Stimulated activated CD8-positive, alpha-beta memory T cell treated with anti-CD3 and anti-CD28 coated beads, Interleukin-7, amount 100 ng/mL, for 48 hours (primary cell): ENCODE measurements at regions not wholly inside any gene's neighbourhood (a gene's known extent, or its start where the extent isn't known, plus 50 kb on each side); places are given as distances from the start of the nearest gene placed in this dataset.
"Not testable (repeated sequence)": the region's sequence is repeated elsewhere in the genome, so short reads cannot be mapped to it uniquely, and the experiment has no call there.

ENCODE experiments used
- DNase-seq, 2 donors: peaks; one replicate each; pipeline ENCODE4 v3.0.0-alpha.2; 2020; ENCODE audit warnings: low read depth in 1 of 2; ENCODE audit errors: extremely low read depth in 1 of 2

- DNase-seq: no peak
These were observed 401.5 kb downstream of the RPS6KC1 start for GRCh38 chr1:213452501-213452900.

GRCh38 chr1:213457186-213457585 is 406.1 kb downstream of the RPS6KC1 start:
- DNase-seq: no peak

DNA sequence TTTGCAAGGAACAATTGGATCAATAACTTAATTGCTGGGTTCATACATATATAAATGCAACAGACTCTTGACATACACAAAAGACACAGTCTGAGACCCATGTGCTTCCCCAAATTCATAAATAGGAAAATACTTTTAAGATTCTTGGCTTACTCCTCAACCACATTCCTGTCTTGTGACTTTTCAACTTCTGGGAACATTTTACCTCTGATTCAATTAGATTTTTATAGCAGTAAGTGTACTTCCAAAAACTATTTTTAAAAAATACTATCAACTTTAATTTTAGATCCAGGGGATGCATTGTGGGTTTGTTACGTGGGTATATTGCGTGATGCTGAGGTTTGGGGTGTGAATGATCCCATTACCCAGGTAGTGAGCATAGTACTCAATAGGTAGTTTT is 406.7 kb downstream of the RPS6KC1 start:
- no peak for DNase-seq

- DNase-seq: not testable (repeated sequence)
These were observed 411.3 kb downstream of the RPS6KC1 start for GRCh38 chr1:213462374-213462773.

DNA sequence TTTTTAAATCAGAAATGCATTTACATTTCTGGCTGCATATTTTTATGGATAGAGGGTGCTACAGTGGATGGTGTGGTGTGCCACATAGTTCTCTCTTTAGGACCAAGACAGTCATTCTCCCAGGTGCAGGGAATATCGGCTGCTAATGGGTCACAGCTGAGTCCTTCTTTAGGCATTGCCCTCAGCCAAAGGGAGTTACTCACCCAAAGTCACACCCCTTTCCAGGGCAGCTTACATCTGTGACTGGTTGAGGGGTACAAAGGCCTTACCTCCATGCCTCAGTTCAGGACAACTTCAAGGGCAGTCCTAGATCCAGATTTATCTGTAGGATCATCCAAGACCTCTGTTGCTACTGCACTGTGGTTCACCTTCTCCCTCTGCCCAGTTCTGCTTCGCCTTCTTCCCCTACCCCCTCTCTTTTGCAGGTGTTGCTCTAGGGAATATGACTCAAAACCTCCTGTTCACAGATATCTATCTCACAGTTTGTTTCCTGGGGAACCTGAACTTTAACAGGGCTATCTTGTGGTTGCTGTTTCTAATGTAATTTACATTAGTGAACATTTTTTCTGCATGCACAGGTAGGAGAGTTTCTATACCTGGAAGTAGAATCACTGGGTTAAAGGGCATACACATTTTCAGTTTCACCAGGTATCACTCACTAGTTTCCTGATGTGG is 413.9 kb downstream of the RPS6KC1 start:
- no peak for DNase-seq

DNA sequence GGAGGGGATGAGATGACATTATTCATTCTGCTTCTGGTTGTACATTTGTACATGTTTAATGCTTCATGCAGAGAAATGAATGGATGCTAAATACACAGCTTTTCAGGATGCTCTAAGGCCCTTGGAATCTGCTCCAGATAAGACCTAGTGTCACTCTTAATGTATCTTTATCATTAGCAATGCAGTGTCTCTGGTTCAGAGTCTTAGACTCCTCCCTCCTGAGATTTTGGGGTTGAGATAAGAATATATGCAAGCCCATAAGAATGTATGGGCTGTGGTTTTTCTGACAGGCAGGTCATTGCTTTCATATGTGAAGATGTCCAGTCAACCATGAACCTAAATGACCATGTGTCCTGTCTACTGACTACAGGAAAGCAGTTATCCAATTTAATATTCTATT is 415.5 kb downstream of the RPS6KC1 start:
- no peak for DNase-seq

- DNase-seq: no peak
These were observed 423.0 kb downstream of the RPS6KC1 start for GRCh38 chr1:213474054-213474453.

- no peak for DNase-seq
These were observed 430.4 kb downstream of the RPS6KC1 start for GRCh38 chr1:213481395-213481794.

GRCh38 chr1:213484333-213484732 is 433.3 kb downstream of the RPS6KC1 start:
- no peak for DNase-seq

- DNase-seq: no peak
These were observed 433.7 kb downstream of the RPS6KC1 start for GRCh38 chr1:213484758-213485157.

DNA sequence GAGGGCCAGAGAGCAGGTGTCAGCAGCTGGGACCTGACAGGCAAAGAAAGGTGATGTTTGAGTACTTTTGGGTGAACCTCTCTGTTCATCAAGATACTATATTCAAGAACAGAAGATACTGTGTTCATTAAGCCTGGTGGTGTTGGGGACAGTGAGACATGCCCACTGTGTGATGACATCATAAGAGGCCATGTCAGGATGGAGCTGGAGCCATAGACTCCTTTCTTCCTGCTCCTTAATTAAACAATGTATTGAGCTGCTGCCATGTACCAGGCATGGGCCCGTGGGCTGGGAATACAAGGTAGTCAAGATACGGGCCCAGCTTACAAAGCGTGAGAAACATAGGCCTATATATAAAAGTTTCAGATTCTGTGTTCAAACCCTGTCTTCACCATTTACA is 435.4 kb downstream of the RPS6KC1 start:
- no peak for DNase-seq

DNA sequence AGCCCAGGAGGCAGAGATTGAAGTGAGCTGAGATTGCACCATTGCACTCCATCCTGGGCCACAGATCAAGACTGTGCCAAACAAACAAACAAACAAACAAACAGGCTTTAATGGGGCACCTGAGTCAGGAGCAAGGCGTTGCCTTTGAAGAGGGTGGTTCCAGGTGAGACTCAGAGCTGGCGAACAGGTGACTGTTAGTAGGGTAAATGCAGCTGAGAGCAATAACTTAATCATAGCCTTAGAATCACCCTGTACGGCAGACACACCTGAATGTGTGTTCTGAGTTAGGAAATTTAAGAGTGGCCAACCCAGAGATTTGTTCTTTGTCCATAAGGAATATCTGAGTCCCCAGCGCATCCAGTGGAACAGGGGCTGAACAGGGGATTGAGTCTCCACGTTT is 440.4 kb downstream of the RPS6KC1 start:
- no peak for DNase-seq

DNA sequence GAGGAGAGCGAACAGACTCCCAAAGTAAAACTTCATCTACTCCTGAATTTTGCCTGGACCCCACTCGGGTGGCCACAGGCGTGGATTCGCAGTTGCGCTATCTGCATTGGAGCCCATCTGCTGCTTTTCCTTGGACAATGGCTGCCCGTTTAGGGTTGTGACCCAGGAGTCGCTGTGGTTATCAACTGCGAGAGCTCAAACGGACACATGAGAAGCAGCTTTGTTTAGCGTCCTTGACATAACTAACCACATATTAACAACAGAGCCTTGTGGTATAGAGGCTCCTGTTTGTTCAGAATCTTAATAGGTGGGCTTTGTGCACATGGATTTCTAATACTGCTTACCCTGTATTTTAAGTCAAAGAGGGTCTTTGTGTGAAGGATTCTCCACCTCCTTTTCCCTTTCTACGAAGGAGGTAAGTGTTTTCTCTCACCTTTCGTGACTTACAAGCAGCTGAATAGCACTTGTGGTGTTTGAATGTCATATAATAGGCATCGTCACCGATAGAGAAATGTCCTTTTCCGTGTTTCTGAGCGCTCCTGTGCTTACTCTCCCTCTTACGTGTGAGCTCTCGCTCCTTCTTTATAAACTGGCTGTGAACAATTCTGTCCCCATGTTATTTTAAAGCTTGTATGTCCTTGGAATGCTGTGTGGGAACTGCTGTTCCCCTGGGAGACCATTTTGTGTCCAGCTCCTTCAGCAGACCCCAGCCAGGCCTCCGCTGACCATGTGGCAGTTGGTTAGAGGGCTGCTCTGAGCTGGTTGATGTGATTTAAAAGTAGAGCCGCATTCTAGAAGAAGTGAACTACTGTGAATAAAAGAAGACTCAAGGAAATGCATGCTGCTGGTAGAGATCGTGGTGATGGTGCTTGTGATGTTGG is 441.4 kb downstream of the RPS6KC1 start:
- DNase-seq: no peak

GRCh38 chr1:213499444-213499843 is 448.4 kb downstream of the RPS6KC1 start:
- no peak for DNase-seq

GRCh38 chr1:213507472-213508223 is 456.6 kb downstream of the RPS6KC1 start:
- DNase-seq: no peak

DNA sequence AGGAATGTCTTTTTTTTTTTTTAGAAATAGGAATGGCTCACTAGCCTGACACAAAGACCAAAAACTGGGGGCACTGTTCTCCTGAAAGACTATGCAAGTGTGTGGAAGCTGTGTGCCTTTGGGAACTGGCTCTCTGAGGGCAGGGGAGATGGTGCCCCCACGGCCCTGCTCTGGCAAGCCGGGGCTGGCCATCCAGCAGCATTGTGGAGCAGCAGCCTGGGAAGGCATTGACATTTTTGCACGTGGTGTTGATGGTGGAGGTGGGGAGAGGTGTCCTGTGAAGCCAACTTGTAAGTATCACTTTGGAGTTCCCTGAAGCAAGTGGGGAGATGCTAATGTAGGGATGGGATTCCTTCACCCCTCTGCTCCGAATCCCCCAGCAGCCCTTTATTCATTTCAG is 460.1 kb downstream of the RPS6KC1 start:
- DNase-seq: no peak

- no peak for DNase-seq
These were observed 461.3 kb downstream of the RPS6KC1 start for GRCh38 chr1:213512316-213512715.

GRCh38 chr1:213513006-213513405 is 462.0 kb downstream of the RPS6KC1 start:
- DNase-seq: no peak

DNA sequence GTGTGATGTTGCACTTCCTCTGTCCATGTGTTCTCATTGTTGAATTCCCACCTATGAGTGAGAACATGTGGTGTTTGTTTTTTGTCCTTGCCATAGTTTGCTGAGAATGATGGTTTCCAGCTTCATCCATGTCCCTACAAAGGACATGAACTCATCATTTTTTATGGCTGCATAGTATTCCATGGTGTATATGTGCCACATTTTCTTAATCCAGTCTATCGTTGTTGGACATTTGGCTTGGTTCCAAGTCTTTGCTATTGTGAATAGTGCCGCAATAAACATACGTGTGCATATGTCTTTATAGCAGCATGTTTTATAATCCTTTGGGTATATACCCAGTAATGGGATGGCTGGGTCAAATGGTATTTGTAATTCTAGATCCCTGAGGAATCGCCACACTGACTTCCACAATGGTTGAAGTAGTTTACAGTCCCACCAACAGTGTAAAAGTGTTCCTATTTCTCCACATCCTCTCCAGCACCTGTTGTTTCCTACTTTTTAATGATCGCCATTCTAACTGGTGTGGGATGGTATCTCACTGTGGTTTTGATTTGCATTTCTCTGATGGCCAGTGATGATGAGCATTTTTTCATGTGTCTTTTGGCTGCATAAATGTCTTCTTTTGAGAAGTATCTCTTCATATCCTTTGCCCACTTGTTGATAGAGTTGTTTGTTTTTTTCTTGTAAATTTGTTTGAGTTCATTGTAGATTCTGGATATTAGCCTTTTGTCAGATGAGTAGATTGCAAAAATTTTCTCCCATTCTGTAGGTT is 463.6 kb downstream of the RPS6KC1 start:
- not testable (repeated sequence) for DNase-seq

DNA sequence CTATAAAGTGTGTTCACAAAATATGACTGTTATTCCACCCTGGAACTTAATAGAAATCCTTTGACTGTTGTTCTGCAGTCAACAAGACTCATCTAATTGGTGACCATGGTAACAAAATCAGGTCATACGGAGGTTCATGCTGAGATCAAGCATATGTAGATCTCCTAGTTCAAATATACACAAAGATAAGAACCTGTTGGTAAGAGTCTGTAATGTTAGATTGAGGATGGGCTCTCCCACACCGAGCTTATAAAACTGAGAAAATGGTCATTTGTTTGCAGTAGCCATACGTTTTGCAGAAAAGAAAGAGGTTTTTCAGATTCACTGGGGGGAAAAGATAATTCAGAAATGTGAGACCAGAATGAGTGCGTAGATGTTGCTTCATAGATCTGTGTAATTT is 468.1 kb downstream of the RPS6KC1 start:
- DNase-seq: no peak

DNA sequence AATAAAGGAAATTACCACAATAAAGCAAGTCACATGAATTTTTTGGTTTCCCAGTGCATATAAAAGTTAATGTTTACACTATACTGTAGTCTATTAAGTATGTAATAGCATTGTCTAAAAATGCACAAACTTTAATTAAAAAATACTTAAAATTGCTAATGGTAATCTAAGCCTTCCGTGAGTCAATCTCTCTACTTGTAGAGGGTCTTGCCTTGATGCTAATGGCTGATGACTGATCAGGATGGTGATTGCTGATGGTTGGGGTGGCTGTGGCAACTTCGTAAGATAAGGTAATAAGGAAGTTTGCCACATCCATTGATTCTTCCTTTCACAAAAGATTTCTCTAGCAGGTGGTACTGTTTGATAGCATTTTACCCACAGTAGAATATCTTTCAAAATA is 466.6 kb upstream of the PROX1 start:
- no peak for DNase-seq
